WI38 (cell line): ENCODE measurements at regions not wholly inside any gene's neighbourhood (a gene's known extent, or its start where the extent isn't known, plus 50 kb on each side); places are given as distances from the start of the nearest gene placed in this dataset.

ENCODE experiments used
- H3K4me3 ChIP-seq: 2 replicates; pipeline ENCODE4 v1.5.1; 2011; ENCODE audit warnings: low read depth, mild to moderate bottlenecking, control low read depth, low read length
- CTCF ChIP-seq: IDR thresholded peaks from 2 replicates; pipeline ENCODE4 v1.5.1; 2012; ENCODE audit warnings: low read depth, mild to moderate bottlenecking, control low read depth, low read length

GRCh38 chr6:1137849-1138248, 174.0 kb upstream of the FOXQ1 start:
- no peak for TF ChIP-seq CTCF
- H3K4me3 ChIP-seq = no peak overlapping the region

GRCh38 chr6:1136827-1137226, 175.1 kb upstream of the FOXQ1 start:
- H3K4me3 ChIP-seq = no peak overlapping the region
- TF ChIP-seq CTCF = no peak

GRCh38 chr6:1136415-1136774, 175.5 kb upstream of the FOXQ1 start:
- TF ChIP-seq CTCF = no peak
- 0 out of 2 replicates have a peak overlapping the region, but pooled peaks have one; percentile 9 for H3K4me3 ChIP-seq

GRCh38 chr6:1135726-1136414, 176.0 kb upstream of the FOXQ1 start:
- TF ChIP-seq CTCF = no peak
- H3K4me3 ChIP-seq = 0 out of 2 replicates have a peak overlapping the region, but pooled peaks have one; percentile 9

- TF ChIP-seq CTCF = no peak
- H3K4me3 ChIP-seq = no peak overlapping the region; the same call in 1 of the 2 replicates
Measured at GRCh38 chr6:1131285-1132079, 180.4 kb upstream of the FOXQ1 start.

GRCh38 chr6:1130709-1131108, 181.2 kb upstream of the FOXQ1 start:
- no peak for TF ChIP-seq CTCF
- H3K4me3 ChIP-seq = no peak overlapping the region

GRCh38 chr6:1129131-1129530, 182.8 kb upstream of the FOXQ1 start:
- TF ChIP-seq CTCF = no peak
- no peak overlapping the region for H3K4me3 ChIP-seq
